ENCODE measurements at regions not wholly inside any gene's neighbourhood (a gene's known extent, or its start where the extent isn't known, plus 50 kb on each side); places are given as distances from the start of the nearest gene placed in this dataset.

- peak in 1 of 2 donors; percentile 12 for DNase-seq (ENCODE audit: low spot score in 2 of 2)
- peak overlapping the region in 1 of 2 donors; percentile 67 for H3K27ac Mint-ChIP-seq
- peaks cover under 1 to 8% of the 10 kb centered on the region in 2 donors for H3K9me3 Mint-ChIP-seq
- ATAC-seq, result peak; percentile 90 to 94
- H3K36me3 Mint-ChIP-seq, result peaks cover 6 to 13% of the 10 kb centered on the region in 2 donors
Measured at GRCh38 chr2:100653449-100654035, 90.7 kb downstream of the PDCL3 start.

GRCh38 chr2:100654611-100655010 lies 91.8 kb downstream of the PDCL3 start:
- ATAC-seq, result no peak
- Mint-ChIP-seq H3K9me3 (peaks cover 0 to 3% of the 10 kb centered on the region in 2 donors), H3K27ac (no peak overlapping the region), H3K36me3 (peaks cover under 1 to 2% of the 10 kb centered on the region in 2 donors)
- DNase-seq (ENCODE audit: low spot score in 2 of 2), result no peak

- Mint-ChIP-seq H3K27ac (no peak overlapping the region), H3K9me3 (no peaks in the 10 kb centered on the region), H3K36me3 (no peaks in the 10 kb centered on the region)
- DNase-seq (ENCODE audit: low spot score in 2 of 2) (no peak), ATAC-seq (no peak)
Measured at GRCh38 chr2:100655446-100655845, 92.7 kb downstream of the PDCL3 start.

GRCh38 chr2:100655936-100656534 lies 93.2 kb downstream of the PDCL3 start:
- H3K9me3 Mint-ChIP-seq, result no peaks in the 10 kb centered on the region
- ATAC-seq (no peak), DNase-seq (ENCODE audit: low spot score in 2 of 2) (no peak)
- no peak overlapping the region for H3K27ac Mint-ChIP-seq
- H3K36me3 Mint-ChIP-seq, result no peaks in the 10 kb centered on the region

GRCh38 chr2:100658017-100658416 lies 95.2 kb downstream of the PDCL3 start:
- no peaks in the 10 kb centered on the region for H3K36me3 Mint-ChIP-seq
- DNase-seq (ENCODE audit: low spot score in 2 of 2) (no peak), ATAC-seq (no peak)
- no peaks in the 10 kb centered on the region for H3K9me3 Mint-ChIP-seq
- H3K27ac Mint-ChIP-seq, result no peak overlapping the region

- H3K36me3 Mint-ChIP-seq, result no peaks in the 10 kb centered on the region
- ATAC-seq (no peak), DNase-seq (ENCODE audit: low spot score in 2 of 2) (no peak)
- H3K27ac Mint-ChIP-seq, result no peak overlapping the region
- no peaks in the 10 kb centered on the region for H3K9me3 Mint-ChIP-seq
Measured at GRCh38 chr2:100660851-100661584, 98.2 kb downstream of the PDCL3 start.

GRCh38 chr2:100662866-100663265 lies 100.1 kb downstream of the PDCL3 start:
- no peaks in the 10 kb centered on the region for H3K9me3 Mint-ChIP-seq
- H3K27ac Mint-ChIP-seq, result no peak overlapping the region
- no peak for ATAC-seq
- H3K36me3 Mint-ChIP-seq, result no peaks in the 10 kb centered on the region
- DNase-seq (ENCODE audit: low spot score in 2 of 2), result no peak

- no peak for ATAC-seq
- Mint-ChIP-seq H3K27ac (no peak overlapping the region), H3K36me3 (no peaks in the 10 kb centered on the region), H3K9me3 (no peaks in the 10 kb centered on the region)
- no peak for DNase-seq (ENCODE audit: low spot score in 2 of 2)
Measured at GRCh38 chr2:100664021-100664755, 101.4 kb downstream of the PDCL3 start.

- no peaks in the 10 kb centered on the region for H3K9me3 Mint-ChIP-seq
- no peaks in the 10 kb centered on the region for H3K36me3 Mint-ChIP-seq
- DNase-seq (ENCODE audit: low spot score in 2 of 2) (no peak), ATAC-seq (no peak)
- no peak overlapping the region for H3K27ac Mint-ChIP-seq
Measured at GRCh38 chr2:100664756-100665101, 101.9 kb downstream of the PDCL3 start.

- ATAC-seq (no peak), DNase-seq (ENCODE audit: low spot score in 2 of 2) (no peak)
- Mint-ChIP-seq H3K27ac (no peak overlapping the region), H3K36me3 (no peaks in the 10 kb centered on the region), H3K9me3 (no peaks in the 10 kb centered on the region)
Measured at GRCh38 chr2:100666996-100667395, 104.2 kb downstream of the PDCL3 start.

- DNase-seq (ENCODE audit: low spot score in 2 of 2) (no peak), ATAC-seq (no peak)
- peak overlapping the region in 1 of 2 donors; percentile 75 for H3K27ac Mint-ChIP-seq
- H3K9me3 Mint-ChIP-seq, result no peaks in the 10 kb centered on the region
- no peaks in the 10 kb centered on the region for H3K36me3 Mint-ChIP-seq
Measured at GRCh38 chr2:100667801-100668200, 105.0 kb downstream of the PDCL3 start.

GRCh38 chr2:100670232-100670631 lies 107.4 kb downstream of the PDCL3 start:
- Mint-ChIP-seq H3K36me3 (no peaks in the 10 kb centered on the region), H3K9me3 (no peaks in the 10 kb centered on the region)
- no peak for ATAC-seq

GRCh38 chr2:100673115-100673514 lies 110.3 kb downstream of the PDCL3 start:
- H3K36me3 Mint-ChIP-seq, result no peaks in the 10 kb centered on the region
- DNase-seq (ENCODE audit: low spot score in 2 of 2), result no peak
- H3K9me3 Mint-ChIP-seq, result no peaks in the 10 kb centered on the region
- ATAC-seq, result no peak
- H3K27ac Mint-ChIP-seq, result no peak overlapping the region

More at GRCh38 chr2:100670232-100670631, 107.4 kb downstream of the PDCL3 start:
- DNase-seq (ENCODE audit: low spot score in 2 of 2), result no peak
- H3K27ac Mint-ChIP-seq, result no peak overlapping the region

- Mint-ChIP-seq H3K9me3 (no peaks in the 10 kb centered on the region), H3K27ac (no peak overlapping the region), H3K36me3 (no peaks in the 10 kb centered on the region)
- ATAC-seq (no peak), DNase-seq (ENCODE audit: low spot score in 2 of 2) (no peak)
Measured at GRCh38 chr2:100673691-100674485, 111.1 kb downstream of the PDCL3 start.

GRCh38 chr2:100674666-100675065 lies 111.9 kb downstream of the PDCL3 start:
- H3K27ac Mint-ChIP-seq, result no peak overlapping the region
- ATAC-seq, result no peak
- H3K9me3 Mint-ChIP-seq, result no peaks in the 10 kb centered on the region
- no peak for DNase-seq (ENCODE audit: low spot score in 2 of 2)
- H3K36me3 Mint-ChIP-seq, result no peaks in the 10 kb centered on the region

GRCh38 chr2:100675373-100675772 lies 112.6 kb downstream of the PDCL3 start:
- no peaks in the 10 kb centered on the region for H3K9me3 Mint-ChIP-seq
- ATAC-seq, result no peak
- no peak overlapping the region for H3K27ac Mint-ChIP-seq
- no peak for DNase-seq (ENCODE audit: low spot score in 2 of 2)
- H3K36me3 Mint-ChIP-seq, result no peaks in the 10 kb centered on the region
